ENCODE measurements at regions not wholly inside any gene's neighbourhood (a gene's known extent, or its start where the extent isn't known, plus 50 kb on each side); places are given as distances from the start of the nearest gene placed in this dataset.
"Not testable (repeated sequence)": the region's sequence is repeated elsewhere in the genome, so short reads cannot be mapped to it uniquely, and the experiment has no call there.

DNA sequence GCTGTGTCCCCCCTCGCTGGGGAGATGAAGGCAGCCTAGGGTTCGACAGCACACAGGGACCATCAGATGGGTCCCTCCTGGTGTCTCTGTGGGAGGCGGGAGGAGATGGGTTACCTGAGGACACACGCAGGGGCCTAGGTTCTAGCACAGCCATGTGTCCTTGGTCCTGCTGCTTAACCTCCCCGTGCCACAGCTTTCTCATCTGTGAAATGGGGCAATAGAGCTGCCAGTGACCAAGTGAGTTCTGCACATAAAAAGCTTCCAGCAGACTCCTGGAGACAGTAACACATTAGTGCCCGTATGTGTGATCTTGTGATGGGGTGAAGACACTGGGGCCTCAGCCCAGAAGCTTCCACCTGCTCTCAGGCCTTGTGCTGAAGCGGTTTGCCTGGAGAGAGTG lies 96.0 kb upstream of the GSE1 start:
- Mint-ChIP-seq H3K4me1 (ENCODE audit: unreplicated experiment) (peaks cover 3% of the 10 kb centered on the region), H3K4me3 (ENCODE audit: unreplicated experiment) (no peak overlapping the region), H3K9me3 (ENCODE audit: unreplicated experiment) (no peaks in the 10 kb centered on the region), H3K27ac (ENCODE audit: unreplicated experiment) (no peak overlapping the region), H3K27me3 (ENCODE audit: unreplicated experiment) (peaks cover 10% of the 10 kb centered on the region), H3K36me3 (ENCODE audit: low read depth, unreplicated experiment) (peaks cover 8% of the 10 kb centered on the region)
- TF ChIP-seq CTCF (IDR thresholded peaks at IDR 0.05; ENCODE audit: unreplicated experiment) = no peak
- DNase-seq (ENCODE audit: low spot score) = no peak

- Mint-ChIP-seq H3K27me3 (ENCODE audit: unreplicated experiment) (peaks cover 13% of the 10 kb centered on the region), H3K27ac (ENCODE audit: unreplicated experiment) (no peak overlapping the region), H3K36me3 (ENCODE audit: low read depth, unreplicated experiment) (peaks cover 8% of the 10 kb centered on the region), H3K9me3 (ENCODE audit: unreplicated experiment) (no peaks in the 10 kb centered on the region), H3K4me1 (ENCODE audit: unreplicated experiment) (peaks cover 6% of the 10 kb centered on the region), H3K4me3 (ENCODE audit: unreplicated experiment) (no peak overlapping the region)
- no peak for DNase-seq (ENCODE audit: low spot score)
- no peak for TF ChIP-seq CTCF (IDR thresholded peaks at IDR 0.05; ENCODE audit: unreplicated experiment)
Observed at GRCh38 chr16:85517563-85518179, 95.5 kb upstream of the GSE1 start.

- H3K27me3 Mint-ChIP-seq (ENCODE audit: unreplicated experiment) = peaks cover 15% of the 10 kb centered on the region
- H3K27ac Mint-ChIP-seq (ENCODE audit: unreplicated experiment) = no peak overlapping the region
- H3K9me3 Mint-ChIP-seq (ENCODE audit: unreplicated experiment) = no peaks in the 10 kb centered on the region
- no peak for DNase-seq (ENCODE audit: low spot score)
- no peak overlapping the region for H3K4me3 Mint-ChIP-seq (ENCODE audit: unreplicated experiment)
- peaks cover 8% of the 10 kb centered on the region for H3K36me3 Mint-ChIP-seq (ENCODE audit: low read depth, unreplicated experiment)
- H3K4me1 Mint-ChIP-seq (ENCODE audit: unreplicated experiment) = peaks cover 10% of the 10 kb centered on the region
- no peak for TF ChIP-seq CTCF (IDR thresholded peaks at IDR 0.05; ENCODE audit: unreplicated experiment)
Observed at GRCh38 chr16:85518398-85519049, 94.6 kb upstream of the GSE1 start.

DNA sequence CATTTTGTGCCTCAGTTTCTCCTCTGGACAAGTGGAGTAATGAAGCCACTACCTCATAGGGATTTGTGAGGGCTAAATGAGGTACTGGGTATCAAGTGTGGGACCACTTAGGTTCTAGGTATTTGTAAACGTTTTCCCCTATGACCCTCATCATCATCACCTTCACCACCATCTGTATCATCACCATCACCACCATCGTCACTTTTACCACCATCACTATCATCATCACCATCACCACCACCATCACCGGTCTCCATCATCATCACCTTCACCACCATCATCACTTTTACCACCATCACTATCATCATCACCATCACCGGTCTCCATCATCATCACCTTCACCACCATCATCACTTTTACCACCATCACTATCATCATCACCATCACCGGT lies 94.1 kb upstream of the GSE1 start:
- H3K27ac Mint-ChIP-seq (ENCODE audit: unreplicated experiment); DNase-seq (ENCODE audit: low spot score); H3K4me1 Mint-ChIP-seq (ENCODE audit: unreplicated experiment); H3K4me3 Mint-ChIP-seq (ENCODE audit: unreplicated experiment); H3K9me3 Mint-ChIP-seq (ENCODE audit: unreplicated experiment); H3K36me3 Mint-ChIP-seq (ENCODE audit: low read depth, unreplicated experiment): not testable (repeated sequence)
- H3K27me3 Mint-ChIP-seq (ENCODE audit: unreplicated experiment) = peaks cover 15% of the 10 kb centered on the region

DNA sequence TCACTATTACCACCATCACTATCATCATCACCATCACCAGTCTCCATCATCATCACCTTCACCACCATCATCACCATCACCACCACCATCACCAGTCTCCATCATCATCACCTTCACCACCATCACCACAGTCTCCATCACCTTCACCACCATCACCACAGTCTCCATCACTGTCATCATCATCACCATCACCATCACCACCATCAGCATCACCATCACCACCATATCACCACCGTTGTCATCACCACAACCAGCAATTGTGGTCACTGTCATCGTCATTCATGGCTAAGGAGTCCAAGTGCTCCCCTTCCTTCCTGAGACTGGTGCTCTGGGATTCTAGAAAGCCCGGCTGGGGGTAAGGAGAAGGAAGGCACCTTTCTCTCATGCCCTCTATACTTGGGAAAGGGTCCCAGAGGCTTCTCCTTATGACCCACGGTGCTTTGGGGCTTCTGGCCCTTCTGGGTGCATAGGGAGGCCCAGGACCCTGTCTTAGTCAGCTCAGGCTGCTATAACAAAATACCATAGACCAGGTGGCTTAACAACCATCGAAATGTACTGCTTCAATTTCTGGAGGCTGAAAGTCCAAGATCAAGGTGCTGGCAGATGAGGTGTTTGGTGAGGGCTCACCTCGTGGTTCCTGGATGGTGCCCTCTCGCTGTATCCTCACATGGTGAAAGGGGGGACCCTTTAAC lies 93.4 kb upstream of the GSE1 start:
- Mint-ChIP-seq H3K4me1 (ENCODE audit: unreplicated experiment) (peaks cover 10% of the 10 kb centered on the region), H3K4me3 (ENCODE audit: unreplicated experiment) (no peak overlapping the region), H3K9me3 (ENCODE audit: unreplicated experiment) (no peaks in the 10 kb centered on the region), H3K36me3 (ENCODE audit: low read depth, unreplicated experiment) (peaks cover 8% of the 10 kb centered on the region), H3K27me3 (ENCODE audit: unreplicated experiment) (peaks cover 17% of the 10 kb centered on the region), H3K27ac (ENCODE audit: unreplicated experiment) (no peak overlapping the region)
- no peak for DNase-seq (ENCODE audit: low spot score)
- TF ChIP-seq CTCF (IDR thresholded peaks at IDR 0.05; ENCODE audit: unreplicated experiment) = no peak

Data from endothelial cell (in vitro differentiated cells).